GM23248 (cell line): ENCODE measurements at regions not wholly inside any gene's neighbourhood (a gene's known extent, or its start where the extent isn't known, plus 50 kb on each side); places are given as distances from the start of the nearest gene placed in this dataset.

ENCODE experiments used
- DNase-seq: peaks from one replicate; pipeline ENCODE4 v3.0.0-alpha.2; 2015
- H2AFZ ChIP-seq: fragments of 200-600 bp; sonication (generic); 2 replicates; pipeline ENCODE4 v1.6.1; 2016; ENCODE audit warnings: antibody characterized with exemption
- H3F3A ChIP-seq: fragments of 200-600 bp; sonication (generic); 2 replicates; pipeline ENCODE4 v1.6.1; 2016; ENCODE audit warnings: mild to moderate bottlenecking, antibody characterized with exemption, mixed run types; ENCODE audit not compliant: insufficient read depth
- H3K27ac ChIP-seq: fragments of 200-600 bp; sonication (generic); 2 replicates; pipeline ENCODE4 v1.5.1; 2016; ENCODE audit warnings: mild to moderate bottlenecking
- H3K27me3 ChIP-seq: fragments of 200-600 bp; sonication (generic); replicated peaks from 2 replicates; pipeline ENCODE4 v1.6.1; 2016; ENCODE audit warnings: mild to moderate bottlenecking; ENCODE audit not compliant: insufficient read depth
- H3K36me3 ChIP-seq: fragments of 200-600 bp; sonication (generic); 2 replicates; pipeline ENCODE4 v1.6.1; 2016; ENCODE audit warnings: low read depth, mild to moderate bottlenecking
- H3K4me1 ChIP-seq: fragments of 200-600 bp; sonication (generic); 2 replicates; pipeline ENCODE4 v1.6.1; 2016; ENCODE audit warnings: mild to moderate bottlenecking; ENCODE audit not compliant: insufficient read depth
- H3K4me2 ChIP-seq: fragments of 200-600 bp; sonication (generic); one replicate; pipeline ENCODE4 v1.6.1; 2016; ENCODE audit warnings: mild to moderate bottlenecking; ENCODE audit not compliant: unreplicated experiment
- H3K4me3 ChIP-seq: fragments of 200-600 bp; sonication (generic); 2 replicates; pipeline ENCODE4 v1.5.1; 2016; ENCODE audit warnings: mild to moderate bottlenecking
- H3K79me2 ChIP-seq: fragments of 200-600 bp; sonication (generic); 2 replicates; pipeline ENCODE4 v1.6.1; 2016; ENCODE audit warnings: mild to moderate bottlenecking; ENCODE audit not compliant: insufficient read depth
- H3K9ac ChIP-seq: fragments of 200-600 bp; sonication (generic); 2 replicates; pipeline ENCODE4 v1.6.1; 2016; ENCODE audit warnings: mild to moderate bottlenecking
- H3K9me2 ChIP-seq: fragments of 200-600 bp; sonication (generic); 2 replicates; pipeline ENCODE4 v1.6.1; 2016; ENCODE audit warnings: mixed run types, mild to moderate bottlenecking, moderate library complexity; ENCODE audit not compliant: insufficient read depth
- H3K9me3 ChIP-seq: fragments of 200-600 bp; sonication (generic); one replicate; pipeline ENCODE4 v1.6.1; 2017; ENCODE audit warnings: low read depth
- H4K20me1 ChIP-seq: fragments of 200-600 bp; sonication (generic); 2 replicates; pipeline ENCODE4 v1.6.0; 2016; ENCODE audit not compliant: insufficient read depth
- EZH2 ChIP-seq: fragments of 200-600 bp; sonication (generic); IDR thresholded peaks from 2 replicates; pipeline ENCODE4 v1.6.1; 2018; ENCODE audit warnings: antibody characterized with exemption, mild to moderate bottlenecking; ENCODE audit not compliant: insufficient read depth, poor library complexity, severe bottlenecking
- EZH2phosphoT487 ChIP-seq: fragments of 200-600 bp; sonication (generic); IDR thresholded peaks from 2 replicates; pipeline ENCODE4 v1.6.1; 2018; ENCODE audit warnings: antibody characterized with exemption, moderate library complexity, mild to moderate bottlenecking, low read depth; ENCODE audit not compliant: insufficient read depth
- WGBS, 2 experiments: methylation state at CpG; one replicate each; pipeline ENCODE4 v1.1.6; 2015 to 2017; ENCODE audit warnings: low lambda C conversion rate in 2 of 2, low coverage in 1 of 2; ENCODE audit errors: missing lambda C conversion rate in 2 of 2; 5-methylcytosine and 5-hydroxymethylcytosine counted together
- in situ Hi-C: fragments of 300-500 bp; cut with MboI; formaldehyde crosslinking; loops from 2 replicates; pipeline ENCODE4 v1.15.0; 2020

DNA sequence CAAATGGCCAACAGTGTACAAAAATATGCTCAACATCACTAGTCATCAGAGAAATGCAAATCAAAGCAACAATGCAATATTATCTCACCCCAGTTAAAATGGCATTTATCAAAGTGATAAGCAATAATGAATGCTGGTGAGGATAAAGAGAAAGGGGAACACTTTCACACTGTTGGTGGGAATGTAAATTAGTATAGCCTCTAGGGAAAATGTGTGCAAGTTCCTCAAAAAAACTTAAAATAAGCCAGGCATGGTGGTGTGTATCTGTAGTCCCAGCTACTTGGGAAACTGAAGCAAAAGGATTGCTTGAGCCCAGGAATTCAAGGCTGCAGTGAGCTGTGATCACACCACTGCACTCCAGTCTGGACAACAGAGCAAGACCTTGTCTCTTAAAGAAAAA is 572.1 kb downstream of the NLGN4X start:
- no peaks in the 10 kb centered on the region for H3K36me3 ChIP-seq
- no peak overlapping the region for H3K27ac ChIP-seq
- TF ChIP-seq EZH2, result no peak
- no peak for TF ChIP-seq EZH2phosphoT487
- DNase-seq, result no peak
- H3K27me3 ChIP-seq, result no peaks in the 10 kb centered on the region
- H3K9me3 ChIP-seq, result no peaks in the 10 kb centered on the region
- in situ Hi-C loops, result no loop called here
- H3K9me2 ChIP-seq, result no peaks in the 10 kb centered on the region
- no peaks in the 10 kb centered on the region for H4K20me1 ChIP-seq
- H2AFZ ChIP-seq, result no peak overlapping the region
- H3K4me1 ChIP-seq, result no peaks in the 10 kb centered on the region
- H3K4me2 ChIP-seq, result no peak overlapping the region
- no peak overlapping the region for H3K9ac ChIP-seq
- H3F3A ChIP-seq, result no peaks in the 10 kb centered on the region
- no peak overlapping the region for H3K4me3 ChIP-seq
- no peaks in the 10 kb centered on the region for H3K79me2 ChIP-seq

DNA sequence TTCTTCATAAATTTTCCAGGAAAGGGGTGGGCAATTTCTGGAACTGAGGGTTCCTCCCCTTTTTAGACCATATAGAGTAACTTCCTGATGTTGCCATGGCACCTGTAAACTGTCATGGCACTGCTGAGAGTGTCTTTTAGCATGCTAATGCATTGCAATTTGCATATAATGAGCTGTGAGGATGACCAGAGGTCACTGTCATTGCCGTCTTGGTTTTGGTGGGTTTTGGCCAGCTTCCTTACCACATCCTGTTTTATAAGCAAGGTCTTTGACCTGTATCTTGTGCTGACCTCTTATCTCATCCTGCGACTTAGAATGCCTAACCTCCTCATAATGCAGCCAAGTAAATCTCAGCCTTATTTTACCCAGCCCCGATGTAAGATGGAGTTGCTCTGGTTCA is 577.8 kb downstream of the NLGN4X start:
- 21% methylated on average over 3 of the region's 3 CpGs for WGBS, 2 experiments
- no peaks in the 10 kb centered on the region for H3K4me1 ChIP-seq
- H3K4me2 ChIP-seq, result no peak overlapping the region
- no peak overlapping the region for H3K27ac ChIP-seq
- in situ Hi-C loops, result no loop called here
- H3K79me2 ChIP-seq, result no peaks in the 10 kb centered on the region
- no peaks in the 10 kb centered on the region for H3K9me2 ChIP-seq
- no peak for DNase-seq
- no peaks in the 10 kb centered on the region for H3K9me3 ChIP-seq
- H3K27me3 ChIP-seq, result no peaks in the 10 kb centered on the region
- no peaks in the 10 kb centered on the region for H3K36me3 ChIP-seq
- no peak overlapping the region for H3K4me3 ChIP-seq
- no peaks in the 10 kb centered on the region for H3F3A ChIP-seq
- H2AFZ ChIP-seq, result no peak overlapping the region
- H3K9ac ChIP-seq, result no peak overlapping the region
- TF ChIP-seq EZH2 (no peak), EZH2phosphoT487 (no peak)
- H4K20me1 ChIP-seq, result no peaks in the 10 kb centered on the region

DNA sequence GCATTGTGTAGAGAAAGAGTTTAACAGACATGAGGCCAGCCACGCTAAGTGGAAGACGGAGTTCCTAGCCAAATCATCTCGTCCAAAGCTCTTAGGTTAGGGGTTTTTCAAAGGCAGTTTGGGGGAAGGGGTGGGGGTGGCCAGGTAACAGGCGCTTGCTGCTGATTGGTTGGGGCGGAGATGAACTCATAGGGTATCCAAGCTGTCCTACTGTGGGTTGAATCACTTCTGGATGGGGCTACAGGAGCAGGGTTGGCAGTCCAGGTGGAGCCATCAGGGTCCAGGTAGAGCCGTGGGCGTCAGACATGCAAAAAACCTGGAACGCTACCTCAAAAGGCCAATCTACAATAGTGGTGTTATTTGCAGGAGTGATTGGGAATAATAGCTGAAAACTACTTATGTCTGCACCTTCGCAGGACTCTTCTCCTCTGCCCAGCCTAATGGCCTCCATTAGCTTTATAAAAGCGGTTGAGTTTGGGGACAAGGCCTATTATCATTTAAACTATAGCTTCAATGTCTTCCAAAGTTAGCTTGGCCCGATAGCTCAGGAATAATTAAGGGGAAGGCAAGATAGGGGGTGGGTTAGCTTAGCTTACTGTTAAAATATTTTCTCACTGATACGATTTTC is 579.6 kb downstream of the NLGN4X start:
- H3F3A ChIP-seq, result no peaks in the 10 kb centered on the region
- no peaks in the 10 kb centered on the region for H3K79me2 ChIP-seq
- H2AFZ ChIP-seq, result no peak overlapping the region
- in situ Hi-C loops, result no loop called here
- no peak overlapping the region for H3K27ac ChIP-seq
- no peak for TF ChIP-seq EZH2phosphoT487
- no peak for TF ChIP-seq EZH2
- no peaks in the 10 kb centered on the region for H3K36me3 ChIP-seq
- no peaks in the 10 kb centered on the region for H3K4me1 ChIP-seq
- no peak overlapping the region for H3K4me3 ChIP-seq
- H3K27me3 ChIP-seq, result no peaks in the 10 kb centered on the region
- H3K9me3 ChIP-seq, result no peaks in the 10 kb centered on the region
- H3K9ac ChIP-seq, result no peak overlapping the region
- 18 to 19% methylated on average over 8 to 11 of the region's 12 CpGs for WGBS, 2 experiments
- no peak for DNase-seq
- no peaks in the 10 kb centered on the region for H4K20me1 ChIP-seq
- no peak overlapping the region for H3K4me2 ChIP-seq
- no peaks in the 10 kb centered on the region for H3K9me2 ChIP-seq

DNA sequence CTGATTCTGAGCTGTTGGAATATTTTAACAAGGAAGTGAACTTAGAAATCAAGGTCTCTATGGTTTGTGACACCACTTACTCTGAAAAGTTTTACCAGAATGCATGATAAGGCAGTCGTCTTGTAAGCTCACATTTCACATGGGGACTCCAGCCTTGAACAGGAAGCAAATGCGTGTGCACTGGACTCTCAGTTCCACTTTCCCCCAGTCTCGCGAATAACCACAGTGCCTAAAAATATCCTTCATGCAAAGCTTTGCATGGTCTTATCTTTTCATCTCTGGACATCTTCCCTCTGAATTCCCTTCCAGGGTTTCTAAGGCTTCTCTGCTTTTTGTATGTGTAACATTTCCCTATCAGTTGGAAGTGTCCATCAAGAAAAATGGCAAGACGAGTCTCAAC is 581.8 kb downstream of the NLGN4X start:
- WGBS, 2 experiments, result 36 to 46% methylated on average over 5 of the region's 5 CpGs
- TF ChIP-seq EZH2phosphoT487 (no peak), EZH2 (no peak)

DNA sequence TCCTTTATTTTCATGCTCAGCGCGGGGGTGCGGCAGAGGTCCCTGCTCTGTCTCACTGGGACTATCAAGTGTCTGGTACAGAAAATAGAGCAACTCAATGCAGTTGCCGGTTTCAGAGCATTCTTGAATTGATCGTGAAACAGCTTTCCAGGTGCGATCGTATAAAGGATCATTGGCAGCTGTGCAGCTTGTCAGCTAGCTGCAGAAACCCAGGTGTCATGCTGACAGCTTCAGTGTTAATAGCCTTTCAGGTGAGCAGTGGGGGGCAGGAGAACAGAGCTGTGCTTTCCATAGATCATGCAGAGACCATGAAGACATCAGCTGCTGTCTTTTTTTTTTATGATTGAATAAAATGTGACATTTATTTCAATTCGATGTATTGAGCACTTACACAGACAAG is 583.9 kb downstream of the NLGN4X start:
- H3K36me3 ChIP-seq, result no peaks in the 10 kb centered on the region
- no peak overlapping the region for H3K9ac ChIP-seq
- DNase-seq, result no peak
- H3K27ac ChIP-seq, result no peak overlapping the region
- H3K27me3 ChIP-seq, result no peaks in the 10 kb centered on the region
- no peaks in the 10 kb centered on the region for H3K4me1 ChIP-seq
- in situ Hi-C loops, result no loop called here
- H2AFZ ChIP-seq, result no peak overlapping the region
- no peak overlapping the region for H3K4me2 ChIP-seq
- WGBS, 2 experiments, result 4% methylated on average over 7 to 8 of the region's 8 CpGs
- H3F3A ChIP-seq, result no peaks in the 10 kb centered on the region
- H3K79me2 ChIP-seq, result no peaks in the 10 kb centered on the region
- no peaks in the 10 kb centered on the region for H4K20me1 ChIP-seq
- H3K9me3 ChIP-seq, result no peaks in the 10 kb centered on the region
- H3K4me3 ChIP-seq, result no peak overlapping the region
- TF ChIP-seq EZH2, result no peak
- TF ChIP-seq EZH2phosphoT487, result no peak
- H3K9me2 ChIP-seq, result no peaks in the 10 kb centered on the region

More for the DNA sequence above, 581.8 kb downstream of the NLGN4X start:
- Histone ChIP-seq H3K79me2 (no peaks in the 10 kb centered on the region), H3K9me3 (no peaks in the 10 kb centered on the region), H3K4me1 (no peaks in the 10 kb centered on the region), H3K9ac (no peak overlapping the region), H3K36me3 (no peaks in the 10 kb centered on the region), H3K4me2 (no peak overlapping the region), H2AFZ (no peak overlapping the region), H3F3A (no peaks in the 10 kb centered on the region), H3K4me3 (no peak overlapping the region), H3K9me2 (no peaks in the 10 kb centered on the region), H4K20me1 (no peaks in the 10 kb centered on the region), H3K27me3 (no peaks in the 10 kb centered on the region), H3K27ac (no peak overlapping the region)
- in situ Hi-C loops, result no loop called here
- DNase-seq, result no peak
